SIG-M5 (cell line): ENCODE measurements at regions not wholly inside any gene's neighbourhood (a gene's known extent, or its start where the extent isn't known, plus 50 kb on each side); places are given as distances from the start of the nearest gene placed in this dataset.

Experiments
- DNase-seq: peaks from one replicate; lab custom pipeline; 2025; lab: John Stamatoyannopoulos, UW

GRCh38 chr4:125434136-125434535, 119.4 kb downstream of the FAT4 start:
- DNase-seq = no peak

GRCh38 chr4:125440814-125441213, 126.1 kb downstream of the FAT4 start:
- DNase-seq = no peak

- DNase-seq = no peak
These were observed 129.4 kb downstream of the FAT4 start for GRCh38 chr4:125444166-125444565.

- DNase-seq = no peak
These were observed 130.8 kb downstream of the FAT4 start for GRCh38 chr4:125445525-125445924.

GRCh38 chr4:125447551-125448290, 133.0 kb downstream of the FAT4 start:
- no peak for DNase-seq

GRCh38 chr4:125456075-125456474, 141.3 kb downstream of the FAT4 start:
- no peak for DNase-seq

- DNase-seq = no peak
These were observed 144.8 kb downstream of the FAT4 start for GRCh38 chr4:125459531-125459930.

GRCh38 chr4:125461676-125462363, 147.1 kb downstream of the FAT4 start:
- no peak for DNase-seq

- DNase-seq = no peak
These were observed 149.4 kb downstream of the FAT4 start for GRCh38 chr4:125464146-125464545.

- no peak for DNase-seq
These were observed 166.7 kb downstream of the FAT4 start for GRCh38 chr4:125481334-125482045.

- DNase-seq = no peak
These were observed 168.1 kb downstream of the FAT4 start for GRCh38 chr4:125482822-125483221.

GRCh38 chr4:125483278-125483677, 168.5 kb downstream of the FAT4 start:
- no peak for DNase-seq

GRCh38 chr4:125484912-125485311, 170.2 kb downstream of the FAT4 start:
- no peak for DNase-seq

GRCh38 chr4:125486351-125486750, 171.6 kb downstream of the FAT4 start:
- no peak for DNase-seq

GRCh38 chr4:125489952-125490690, 175.4 kb downstream of the FAT4 start:
- no peak for DNase-seq

GRCh38 chr4:125492957-125493356, 178.2 kb downstream of the FAT4 start:
- DNase-seq = no peak

- DNase-seq = no peak
These were observed 183.1 kb downstream of the FAT4 start for GRCh38 chr4:125497861-125498260.

GRCh38 chr4:125498981-125499380, 184.2 kb downstream of the FAT4 start:
- DNase-seq = no peak

- DNase-seq = no peak
These were observed 186.3 kb downstream of the FAT4 start for GRCh38 chr4:125501090-125501489.

- DNase-seq = no peak
These were observed 186.8 kb downstream of the FAT4 start for GRCh38 chr4:125501568-125501967.

GRCh38 chr4:125505621-125506020, 190.9 kb downstream of the FAT4 start:
- DNase-seq = no peak

- no peak for DNase-seq
These were observed 192.4 kb downstream of the FAT4 start for GRCh38 chr4:125507141-125507540.
